OCI-LY7 (cell line): ENCODE measurements at regions not wholly inside any gene's neighbourhood (a gene's known extent, or its start where the extent isn't known, plus 50 kb on each side); places are given as distances from the start of the nearest gene placed in this dataset.
A peak's percentile ranks its signal among the peaks of the same experiment; 100 is the strongest.

Experiments used
- BruUV-seq: library from RNA; stranded (reverse); fragments of 400-500 nt; replicated peaks from 2 replicates; lab custom pipeline; 2021; lab: Mats Ljungman, UMichigan
- CTCF ChIA-PET: fragments of 300-600 bp; sonication (Branson Sonifier 250); formaldehyde crosslinking; loops from one replicate; lab custom pipeline; 2022; ENCODE audit warnings: antibody characterized with exemption; ENCODE audit not compliant: unreplicated experiment; lab: Charles Lee
- POLR2A ChIA-PET: fragments of 300-600 bp; sonication (Branson Sonifier 250); formaldehyde crosslinking; loops from one replicate; lab custom pipeline; 2022; ENCODE audit warnings: antibody characterized with exemption; lab: Charles Lee
- DNase-seq: peaks from one replicate; pipeline ENCODE4 v3.0.0-alpha.2; 2015; ENCODE audit warnings: low spot score
- H2AFZ ChIP-seq: fragments of 200-600 bp; sonication (generic), shearing (Covaris generic); 2 replicates; pipeline ENCODE4 v1.6.1; 2014; ENCODE audit warnings: mild to moderate bottlenecking, antibody characterized with exemption, low read length, moderate library complexity
- H3K27ac ChIP-seq: fragments of 200-600 bp; sonication (generic); 2 replicates; pipeline ENCODE4 v1.5.1; 2014; ENCODE audit warnings: mixed run types, low read depth, mild to moderate bottlenecking, moderate library complexity, low read length, inconsistent platforms; ENCODE audit not compliant: poor library complexity, severe bottlenecking
- H3K36me3 ChIP-seq: fragments of 200-600 bp; sonication (generic); 2 replicates; pipeline ENCODE4 v1.6.1; 2014; ENCODE audit warnings: mild to moderate bottlenecking, antibody characterized with exemption, low read length, moderate library complexity, mixed read lengths; ENCODE audit not compliant: insufficient read depth
- H3K4me1 ChIP-seq: fragments of 200-600 bp; sonication (generic); 2 replicates; pipeline ENCODE4 v1.5.1; 2014; ENCODE audit warnings: mild to moderate bottlenecking, low read length; ENCODE audit not compliant: insufficient read depth, poor library complexity, severe bottlenecking
- H3K4me2 ChIP-seq: fragments of 200-600 bp; sonication (generic); 2 replicates; pipeline ENCODE4 v1.6.1; 2014; ENCODE audit warnings: mild to moderate bottlenecking, low read length
- H3K4me3 ChIP-seq: fragments of 200-600 bp; sonication (generic); 2 replicates; pipeline ENCODE4 v1.5.1; 2014; ENCODE audit warnings: mild to moderate bottlenecking, low read depth, low read length; ENCODE audit not compliant: poor library complexity, severe bottlenecking
- H3K79me2 ChIP-seq: fragments of 200-600 bp; sonication (generic); 2 replicates; pipeline ENCODE4 v1.6.1; 2016; ENCODE audit warnings: low read depth, mild to moderate bottlenecking, low read length, moderate library complexity, mixed read lengths; ENCODE audit not compliant: insufficient read depth
- H3K9me2 ChIP-seq: fragments of 200-600 bp; sonication (generic); 2 replicates; pipeline ENCODE4 v1.6.1; 2016; ENCODE audit warnings: mild to moderate bottlenecking, low read length, mixed read lengths; ENCODE audit not compliant: insufficient read depth
- H3K9me3 ChIP-seq: fragments of 200-600 bp; sonication (generic); 2 replicates; pipeline ENCODE4 v1.6.1; 2014; ENCODE audit warnings: mild to moderate bottlenecking, mixed run types, low read length, mixed read lengths
- H4K20me1 ChIP-seq: fragments of 200-600 bp; sonication (generic); 2 replicates; pipeline ENCODE4 v1.6.1; 2014; ENCODE audit warnings: mild to moderate bottlenecking, antibody characterized with exemption, low read length, moderate library complexity, mixed read lengths; ENCODE audit not compliant: insufficient read depth
- CTCF ChIP-seq: fragments of 200-600 bp; sonication (generic); conservative IDR thresholded peaks from 2 replicates; pipeline ENCODE4 v1.5.1; 2014; ENCODE audit warnings: mild to moderate bottlenecking, antibody characterized with exemption, low read length, moderate library complexity, mixed read lengths
- EZH2phosphoT487 ChIP-seq: fragments of 200-600 bp; sonication (generic); IDR thresholded peaks from 2 replicates; pipeline ENCODE4 v1.6.1; 2018; ENCODE audit warnings: low read depth, borderline replicate concordance, mild to moderate bottlenecking, mixed run types, antibody characterized with exemption, low read length, moderate library complexity, mixed read lengths
- intact Hi-C: fragments of 100-400 bp; cut with micrococcal nuclease; formaldehyde crosslinking; loops from one replicate; pipeline ENCODE4 v1.10.0; 2022; ENCODE audit not compliant: unreplicated experiment

GRCh38 chr13:50757008-50757407 lies 86.5 kb downstream of the DLEU7 start:
- no peaks in the 10 kb centered on the region for H4K20me1 ChIP-seq
- peak overlapping the region; percentile 79 for H3K4me2 ChIP-seq
- ChIA-PET POLR2A (interaction anchor here (0.5 to 2.3 kb wide), 11 partner anchors 17 to 236 kb away, joined by 3 to 17 read pairs (median 3); no protein-coding TSS in a partner anchor), CTCF (interaction anchor here (0.8 to 2.1 kb wide), 2 partner anchors 44 to 155 kb away, joined by 4 to 11 read pairs; no protein-coding TSS in a partner anchor)
- peak overlapping the region; percentile 82 for H3K27ac ChIP-seq
- peaks cover 25% of the 10 kb centered on the region for H3K4me1 ChIP-seq
- H3K9me2 ChIP-seq, result no peaks in the 10 kb centered on the region
- BruUV-seq, result no TSS peak
- no peaks in the 10 kb centered on the region; the same call in 1 of the 2 replicates for H3K36me3 ChIP-seq
- no peaks in the 10 kb centered on the region for H3K79me2 ChIP-seq
- no peak for DNase-seq
- peak overlapping the region; percentile 49 for H3K4me3 ChIP-seq
- H3K9me3 ChIP-seq, result peaks cover 22% of the 10 kb centered on the region; the same call in 1 of the 2 replicates
- intact Hi-C loops, result loop anchor here (2.0 kb wide), 2 partner anchors 44 to 162 kb away; no protein-coding TSS in a partner anchor
- no peak for TF ChIP-seq CTCF
- TF ChIP-seq EZH2phosphoT487, result no peak
- H2AFZ ChIP-seq, result peak overlapping the region; percentile 68

- BruUV-seq, result no TSS peak
Measured at GRCh38 chr13:50758796-50759195, 84.7 kb downstream of the DLEU7 start.

More at GRCh38 chr13:50758796-50759195, 84.7 kb downstream of the DLEU7 start:
- Histone ChIP-seq H3K27ac (no peak overlapping the region), H3K9me2 (no peaks in the 10 kb centered on the region), H3K79me2 (no peaks in the 10 kb centered on the region), H4K20me1 (no peaks in the 10 kb centered on the region), H3K9me3 (peaks cover 22% of the 10 kb centered on the region; the same call in 1 of the 2 replicates), H3K4me2 (no peak overlapping the region), H3K4me3 (no peak overlapping the region), H2AFZ (no peak overlapping the region), H3K4me1 (peaks cover 42% of the 10 kb centered on the region), H3K36me3 (no peaks in the 10 kb centered on the region; the same call in 1 of the 2 replicates)
- TF ChIP-seq CTCF (no peak), EZH2phosphoT487 (no peak)
- DNase-seq, result no peak
- ChIA-PET CTCF (no interaction called here), POLR2A (interaction anchor here (0.6 to 1.6 kb wide), 3 partner anchors 18 to 166 kb away, joined by 3 to 5 read pairs (median 3); no protein-coding TSS in a partner anchor)
- intact Hi-C loops, result no loop called here
